ENCODE measurements at regions not wholly inside any gene's neighbourhood (a gene's known extent, or its start where the extent isn't known, plus 50 kb on each side); places are given as distances from the start of the nearest gene placed in this dataset.

GRCh38 chr9:107735821-107736220, 246.3 kb upstream of the KLF4 start:
- no peak for DNase-seq
- no peak overlapping the region for H3K27ac ChIP-seq
- intact Hi-C loops (cut with DNase I) = no loop called here
- no peaks in the 10 kb centered on the region for H3K4me1 ChIP-seq
- no peaks in the 10 kb centered on the region for H3K27me3 ChIP-seq
- no peaks in the 10 kb centered on the region for H3K36me3 ChIP-seq
- no peak for TF ChIP-seq CTCF (IDR thresholded peaks at IDR 0.05)
- H3K9ac ChIP-seq (ENCODE audit: low read depth in 2 of 2, low read length in 2 of 2) = no peak overlapping the region
- no peak overlapping the region for H3K4me3 ChIP-seq
- H3K9me3 ChIP-seq = no peaks in the 10 kb centered on the region

DNA sequence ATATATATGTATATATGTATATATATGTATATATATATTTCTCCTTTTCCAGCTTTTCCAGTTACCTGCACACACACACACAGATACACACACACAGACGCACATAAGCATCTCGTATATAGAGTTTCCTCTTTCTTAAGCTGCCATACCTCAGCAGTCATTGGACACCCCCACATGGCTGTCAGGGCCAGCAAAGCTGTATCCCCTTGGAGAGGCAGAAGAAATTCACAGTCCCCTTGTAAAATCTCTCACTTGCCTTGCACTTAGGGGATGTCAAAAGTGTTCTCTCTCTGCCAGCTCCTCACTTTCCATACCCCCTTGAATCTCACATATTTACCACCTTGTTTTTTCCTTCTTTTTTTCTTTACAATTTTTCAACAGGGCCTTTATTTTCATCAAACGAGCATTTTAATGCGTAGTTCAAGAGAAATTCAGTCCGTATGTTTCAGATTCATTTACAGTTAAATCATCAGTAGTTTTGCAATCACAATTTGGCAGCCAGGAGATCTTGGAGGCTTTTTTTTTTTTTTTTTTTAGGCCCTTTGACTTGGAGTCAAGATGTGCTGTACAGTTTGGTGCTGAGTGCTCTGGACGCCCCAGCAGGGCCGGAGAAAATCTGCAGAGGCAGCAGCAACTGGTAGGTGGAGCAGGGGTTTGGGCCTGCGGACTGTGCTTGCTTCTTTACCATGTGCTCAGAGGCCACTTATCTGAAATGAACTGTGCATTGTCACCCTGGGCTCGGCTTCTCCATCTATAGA, 244.9 kb upstream of the KLF4 start:
- Histone ChIP-seq H3K9me3 (no peaks in the 10 kb centered on the region), H3K4me3 (no peak overlapping the region), H3K4me1 (no peaks in the 10 kb centered on the region), H3K9ac (ENCODE audit: low read depth in 2 of 2, low read length in 2 of 2) (no peak overlapping the region), H3K27me3 (no peaks in the 10 kb centered on the region), H3K27ac (peak overlapping the region; percentile 45), H3K36me3 (no peaks in the 10 kb centered on the region)
- intact Hi-C loops (cut with DNase I) = no loop called here
- no peak for DNase-seq
- no peak for TF ChIP-seq CTCF (IDR thresholded peaks at IDR 0.05)

GRCh38 chr9:107733523-107733894, 243.9 kb upstream of the KLF4 start:
- Histone ChIP-seq H3K9me3 (no peaks in the 10 kb centered on the region), H3K4me3 (no peak overlapping the region), H3K4me1 (no peaks in the 10 kb centered on the region), H3K36me3 (no peaks in the 10 kb centered on the region), H3K27me3 (no peaks in the 10 kb centered on the region), H3K9ac (ENCODE audit: low read depth in 2 of 2, low read length in 2 of 2) (peak overlapping the region in 1 of 2 donors; percentile 75), H3K27ac (peak overlapping the region; percentile 45)
- no peak for TF ChIP-seq CTCF (IDR thresholded peaks at IDR 0.05)
- DNase-seq = no peak
- intact Hi-C loops (cut with DNase I) = no loop called here

DNA sequence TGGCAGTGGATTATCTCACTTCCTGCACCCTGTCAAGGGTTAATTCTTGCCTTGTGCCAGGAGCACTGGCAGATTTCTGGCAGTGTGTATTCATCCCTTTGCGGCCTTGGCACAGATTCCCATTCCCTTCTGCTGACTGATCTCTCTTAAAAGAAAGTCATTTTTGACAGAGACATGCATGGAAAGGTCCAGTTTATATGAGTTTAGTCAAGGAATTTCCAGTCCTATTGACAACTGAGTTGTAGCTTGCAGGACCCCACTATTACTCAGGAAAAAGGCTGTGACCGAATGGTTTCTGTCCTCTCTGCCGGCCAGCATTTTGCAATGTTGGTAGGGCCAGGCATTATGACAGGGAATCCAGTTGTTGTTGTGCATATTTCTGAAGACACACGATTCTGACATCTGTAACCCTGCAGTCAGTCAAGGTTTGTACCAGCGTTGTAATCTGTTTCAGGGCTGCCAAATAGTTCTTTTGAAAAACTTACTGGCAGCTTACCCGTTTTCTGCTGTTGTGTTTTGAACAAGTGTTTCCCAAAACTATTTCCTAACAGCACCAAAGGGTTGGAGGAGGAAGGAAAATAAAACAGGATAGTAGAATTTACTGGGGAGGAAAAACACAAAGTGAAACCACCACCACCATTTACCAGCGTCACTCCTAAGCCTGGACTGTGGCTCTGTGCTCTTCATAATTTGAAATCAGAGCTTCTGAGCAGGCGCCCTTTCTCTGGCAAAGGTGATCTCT, 243.4 kb upstream of the KLF4 start:
- TF ChIP-seq CTCF (IDR thresholded peaks at IDR 0.05) = no peak
- no peaks in the 10 kb centered on the region for H3K4me1 ChIP-seq
- intact Hi-C loops (cut with DNase I) = no loop called here
- H3K4me3 ChIP-seq = no peak overlapping the region
- peak overlapping the region in 1 of 2 donors; percentile 75 for H3K9ac ChIP-seq (ENCODE audit: low read depth in 2 of 2, low read length in 2 of 2)
- no peaks in the 10 kb centered on the region for H3K36me3 ChIP-seq
- H3K9me3 ChIP-seq = no peaks in the 10 kb centered on the region
- peak overlapping the region; percentile 45 for H3K27ac ChIP-seq
- DNase-seq = no peak
- no peaks in the 10 kb centered on the region for H3K27me3 ChIP-seq

GRCh38 chr9:107731115-107731762, 241.7 kb upstream of the KLF4 start:
- H3K27me3 ChIP-seq = no peaks in the 10 kb centered on the region
- no peak for TF ChIP-seq CTCF (IDR thresholded peaks at IDR 0.05)
- no peak overlapping the region for H3K27ac ChIP-seq
- H3K4me1 ChIP-seq = no peaks in the 10 kb centered on the region
- no peak overlapping the region for H3K4me3 ChIP-seq
- no peaks in the 10 kb centered on the region for H3K9me3 ChIP-seq
- H3K9ac ChIP-seq (ENCODE audit: low read depth in 2 of 2, low read length in 2 of 2) = no peak overlapping the region
- intact Hi-C loops (cut with DNase I) = no loop called here
- no peak for DNase-seq
- H3K36me3 ChIP-seq = no peaks in the 10 kb centered on the region
